ENCODE measurements at regions not wholly inside any gene's neighbourhood (a gene's known extent, or its start where the extent isn't known, plus 50 kb on each side); places are given as distances from the start of the nearest gene placed in this dataset.

DNA sequence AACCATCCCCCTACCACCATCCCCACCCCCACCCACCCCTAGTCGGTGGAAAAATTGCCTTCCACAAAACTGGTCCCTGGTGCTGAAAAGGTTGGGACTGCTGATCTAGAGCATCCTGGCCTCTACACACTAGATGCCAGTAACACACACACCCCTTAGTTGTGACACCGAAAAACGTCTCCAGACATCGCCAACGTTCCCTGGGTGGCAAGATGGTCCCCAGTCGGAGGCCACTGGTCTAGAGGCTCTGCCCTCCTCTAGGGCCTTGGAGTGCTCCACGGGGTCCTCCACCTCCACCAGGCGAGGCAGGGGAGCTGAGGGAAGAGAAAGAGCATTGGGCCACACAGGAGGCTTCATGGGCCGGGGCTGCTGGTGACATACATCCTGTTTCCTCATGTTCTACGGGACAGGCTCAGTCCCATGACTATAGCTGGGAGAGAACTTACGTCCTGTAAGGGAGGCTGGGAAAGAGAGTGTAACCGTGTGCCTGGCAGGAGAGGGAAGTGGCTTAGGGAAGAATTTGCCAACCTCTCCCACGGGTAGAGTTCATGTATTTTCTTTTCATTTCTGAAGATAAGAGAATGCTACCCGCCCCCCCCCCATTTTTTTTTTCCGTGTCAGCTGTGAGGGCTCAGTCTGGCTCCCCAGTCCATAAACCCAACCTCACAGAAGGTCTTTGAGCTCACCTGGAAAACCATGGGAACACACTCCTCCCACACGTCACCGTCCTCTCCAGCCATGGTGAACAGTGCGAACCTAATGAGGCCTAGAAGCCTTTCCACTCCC is 132.7 kb upstream of the MYCN start:
- Mint-ChIP-seq H3K4me1 (ENCODE audit: low read depth, unreplicated experiment) (peaks cover 15% of the 10 kb centered on the region), H3K27me3 (ENCODE audit: low read depth, unreplicated experiment) (peaks cover 31% of the 10 kb centered on the region), H3K36me3 (ENCODE audit: low read depth, unreplicated experiment) (no peaks in the 10 kb centered on the region), H3K4me3 (ENCODE audit: unreplicated experiment) (no peak overlapping the region), H3K9me3 (ENCODE audit: unreplicated experiment) (peaks cover 2% of the 10 kb centered on the region), H3K27ac (ENCODE audit: unreplicated experiment) (no peak overlapping the region)
- peaks cover 3% of the 10 kb centered on the region for H3K9me3 ChIP-seq (ENCODE audit: insufficient read depth, low read depth, low read length)
- FAIRE-seq (no peak), DNase-seq (ENCODE audit: low read depth) (no peak)
- no peaks in the 10 kb centered on the region for H3K79me2 ChIP-seq (ENCODE audit: insufficient read depth, low read length)
- H3K9ac ChIP-seq (ENCODE audit: low read length), result no peak overlapping the region
- TF ChIP-seq CTCF (IDR thresholded peaks at IDR 0.05; ENCODE audit: insufficient read depth, low read depth, low read length) (no peak), EZH2 (IDR thresholded peaks at IDR 0.05; ENCODE audit: insufficient read depth, low read length) (no peak)
- H3K4me1 ChIP-seq (ENCODE audit: insufficient read depth, low read length), result no peaks in the 10 kb centered on the region
- no peaks in the 10 kb centered on the region for H3K27me3 ChIP-seq (ENCODE audit: insufficient read depth, low read length)
- H2AFZ ChIP-seq (ENCODE audit: low read depth, low read length), result no peak overlapping the region
- no peaks in the 10 kb centered on the region for H4K20me1 ChIP-seq (ENCODE audit: insufficient read depth, low read length)
- no peak overlapping the region for H3K4me3 ChIP-seq (ENCODE audit: insufficient read depth, low read depth, low read length)
- no peak overlapping the region for H3K4me2 ChIP-seq (ENCODE audit: low read length)
- H3K27ac ChIP-seq (ENCODE audit: low read depth, low read length), result no peak overlapping the region
- H3K36me3 ChIP-seq (ENCODE audit: insufficient read depth, low read length), result no peaks in the 10 kb centered on the region

GRCh38 chr2:15808204-15808910 is 132.0 kb upstream of the MYCN start:
- Histone ChIP-seq H3K9ac (ENCODE audit: low read length) (no peak overlapping the region), H3K4me1 (ENCODE audit: insufficient read depth, low read length) (no peaks in the 10 kb centered on the region), H2AFZ (ENCODE audit: low read depth, low read length) (no peak overlapping the region), H3K27ac (ENCODE audit: low read depth, low read length) (no peak overlapping the region), H3K4me2 (ENCODE audit: low read length) (no peak overlapping the region), H3K36me3 (ENCODE audit: insufficient read depth, low read length) (no peaks in the 10 kb centered on the region), H3K79me2 (ENCODE audit: insufficient read depth, low read length) (no peaks in the 10 kb centered on the region), H3K27me3 (ENCODE audit: insufficient read depth, low read length) (no peaks in the 10 kb centered on the region), H3K9me3 (ENCODE audit: insufficient read depth, low read depth, low read length) (peaks cover 3% of the 10 kb centered on the region), H3K4me3 (ENCODE audit: insufficient read depth, low read depth, low read length) (no peak overlapping the region), H4K20me1 (ENCODE audit: insufficient read depth, low read length) (no peaks in the 10 kb centered on the region)
- Mint-ChIP-seq H3K4me1 (ENCODE audit: low read depth, unreplicated experiment) (peaks cover 15% of the 10 kb centered on the region), H3K27me3 (ENCODE audit: low read depth, unreplicated experiment) (peaks cover 26% of the 10 kb centered on the region), H3K4me3 (ENCODE audit: unreplicated experiment) (no peak overlapping the region), H3K9me3 (ENCODE audit: unreplicated experiment) (peaks cover 3% of the 10 kb centered on the region), H3K27ac (ENCODE audit: unreplicated experiment) (no peak overlapping the region), H3K36me3 (ENCODE audit: low read depth, unreplicated experiment) (no peaks in the 10 kb centered on the region)
- DNase-seq (ENCODE audit: low read depth) (no peak), FAIRE-seq (no peak)
- TF ChIP-seq CTCF (IDR thresholded peaks at IDR 0.05; ENCODE audit: insufficient read depth, low read depth, low read length) (no peak), EZH2 (IDR thresholded peaks at IDR 0.05; ENCODE audit: insufficient read depth, low read length) (no peak)

GRCh38 chr2:15808944-15809343 is 131.4 kb upstream of the MYCN start:
- H3K36me3 ChIP-seq (ENCODE audit: insufficient read depth, low read length), result no peaks in the 10 kb centered on the region
- H3K27me3 ChIP-seq (ENCODE audit: insufficient read depth, low read length), result no peaks in the 10 kb centered on the region
- Mint-ChIP-seq H3K36me3 (ENCODE audit: low read depth, unreplicated experiment) (no peaks in the 10 kb centered on the region), H3K27me3 (ENCODE audit: low read depth, unreplicated experiment) (peaks cover 22% of the 10 kb centered on the region), H3K4me1 (ENCODE audit: low read depth, unreplicated experiment) (peaks cover 17% of the 10 kb centered on the region), H3K27ac (ENCODE audit: unreplicated experiment) (no peak overlapping the region), H3K4me3 (ENCODE audit: unreplicated experiment) (no peak overlapping the region), H3K9me3 (ENCODE audit: unreplicated experiment) (peaks cover 3% of the 10 kb centered on the region)
- no peak overlapping the region for H3K9ac ChIP-seq (ENCODE audit: low read length)
- no peaks in the 10 kb centered on the region for H4K20me1 ChIP-seq (ENCODE audit: insufficient read depth, low read length)
- no peaks in the 10 kb centered on the region for H3K4me1 ChIP-seq (ENCODE audit: insufficient read depth, low read length)
- no peak for DNase-seq (ENCODE audit: low read depth)
- H3K79me2 ChIP-seq (ENCODE audit: insufficient read depth, low read length), result no peaks in the 10 kb centered on the region
- FAIRE-seq, result no peak
- no peak overlapping the region for H3K4me3 ChIP-seq (ENCODE audit: insufficient read depth, low read depth, low read length)
- H3K27ac ChIP-seq (ENCODE audit: low read depth, low read length), result no peak overlapping the region
- TF ChIP-seq CTCF (IDR thresholded peaks at IDR 0.05; ENCODE audit: insufficient read depth, low read depth, low read length) (no peak), EZH2 (IDR thresholded peaks at IDR 0.05; ENCODE audit: insufficient read depth, low read length) (no peak)
- H2AFZ ChIP-seq (ENCODE audit: low read depth, low read length), result no peak overlapping the region
- peaks cover 3% of the 10 kb centered on the region for H3K9me3 ChIP-seq (ENCODE audit: insufficient read depth, low read depth, low read length)
- H3K4me2 ChIP-seq (ENCODE audit: low read length), result no peak overlapping the region

Data from astrocyte (in vitro differentiated cells and primary cell).